ENCODE measurements at regions not wholly inside any gene's neighbourhood (a gene's known extent, or its start where the extent isn't known, plus 50 kb on each side); places are given as distances from the start of the nearest gene placed in this dataset.
A peak's percentile ranks its signal among the peaks of the same experiment; 100 is the strongest.

GRCh38 chr11:92875473-92875872 is 94.0 kb upstream of the MTNR1B start:
- no peak for DNase-seq (ENCODE audit: low spot score)
- TF ChIP-seq, protein P1, sequence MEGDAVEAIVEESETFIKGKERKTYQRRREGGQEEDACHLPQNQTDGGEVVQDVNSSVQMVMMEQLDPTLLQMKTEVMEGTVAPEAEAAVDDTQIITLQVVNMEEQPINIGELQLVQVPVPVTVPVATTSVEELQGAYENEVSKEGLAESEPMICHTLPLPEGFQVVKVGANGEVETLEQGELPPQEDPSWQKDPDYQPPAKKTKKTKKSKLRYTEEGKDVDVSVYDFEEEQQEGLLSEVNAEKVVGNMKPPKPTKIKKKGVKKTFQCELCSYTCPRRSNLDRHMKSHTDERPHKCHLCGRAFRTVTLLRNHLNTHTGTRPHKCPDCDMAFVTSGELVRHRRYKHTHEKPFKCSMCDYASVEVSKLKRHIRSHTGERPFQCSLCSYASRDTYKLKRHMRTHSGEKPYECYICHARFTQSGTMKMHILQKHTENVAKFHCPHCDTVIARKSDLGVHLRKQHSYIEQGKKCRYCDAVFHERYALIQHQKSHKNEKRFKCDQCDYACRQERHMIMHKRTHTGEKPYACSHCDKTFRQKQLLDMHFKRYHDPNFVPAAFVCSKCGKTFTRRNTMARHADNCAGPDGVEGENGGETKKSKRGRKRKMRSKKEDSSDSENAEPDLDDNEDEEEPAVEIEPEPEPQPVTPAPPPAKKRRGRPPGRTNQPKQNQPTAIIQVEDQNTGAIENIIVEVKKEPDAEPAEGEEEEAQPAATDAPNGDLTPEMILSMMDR (IDR thresholded peaks at IDR 0.05; ENCODE audit: extremely low read depth, missing control alignments) = no peak

DNA sequence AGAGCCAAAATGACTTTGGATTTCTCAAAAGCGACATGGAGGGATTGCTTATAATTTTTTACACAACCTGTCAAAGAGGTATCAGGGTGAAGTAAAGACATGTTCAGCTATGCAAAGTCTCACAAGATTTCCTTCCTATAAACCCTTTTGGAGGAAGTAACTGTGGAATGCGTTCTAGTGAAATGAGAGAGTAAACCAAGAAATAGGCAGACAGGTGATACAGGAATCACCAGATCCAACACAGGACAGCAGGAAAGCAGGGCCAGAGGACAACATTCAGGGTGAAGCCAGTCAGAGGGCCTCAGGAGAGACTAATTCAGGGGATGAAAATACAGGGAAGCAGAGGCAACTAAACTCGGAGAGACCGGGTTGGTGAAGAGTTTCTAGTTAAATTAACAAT is 90.4 kb upstream of the MTNR1B start:
- DNase-seq (ENCODE audit: low spot score) = no peak
- TF ChIP-seq, protein P1 (IDR thresholded peaks at IDR 0.05; ENCODE audit: extremely low read depth, missing control alignments) = no peak

DNA sequence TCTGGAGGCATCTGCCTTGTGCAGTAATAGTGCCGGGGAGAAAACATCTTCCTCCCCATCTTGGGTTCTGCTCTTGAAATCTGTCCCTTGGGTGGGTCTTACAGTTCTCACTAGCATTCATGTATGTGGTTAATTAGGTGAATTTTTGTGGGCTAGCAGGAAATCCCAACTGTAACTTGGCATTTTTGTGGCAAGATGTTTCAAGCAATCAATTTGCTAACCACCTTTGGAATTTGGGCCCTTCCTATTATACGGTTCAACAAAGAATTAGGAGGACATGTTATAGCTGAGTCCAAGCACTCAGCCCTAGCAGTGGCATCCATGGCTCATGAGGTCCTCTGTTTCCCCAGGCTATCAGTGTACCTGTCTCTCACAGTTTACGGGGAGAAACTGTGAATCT is 89.1 kb upstream of the MTNR1B start:
- DNase-seq (ENCODE audit: low spot score) = no peak
- TF ChIP-seq, protein P1 (IDR thresholded peaks at IDR 0.05; ENCODE audit: extremely low read depth, missing control alignments) = no peak

DNA sequence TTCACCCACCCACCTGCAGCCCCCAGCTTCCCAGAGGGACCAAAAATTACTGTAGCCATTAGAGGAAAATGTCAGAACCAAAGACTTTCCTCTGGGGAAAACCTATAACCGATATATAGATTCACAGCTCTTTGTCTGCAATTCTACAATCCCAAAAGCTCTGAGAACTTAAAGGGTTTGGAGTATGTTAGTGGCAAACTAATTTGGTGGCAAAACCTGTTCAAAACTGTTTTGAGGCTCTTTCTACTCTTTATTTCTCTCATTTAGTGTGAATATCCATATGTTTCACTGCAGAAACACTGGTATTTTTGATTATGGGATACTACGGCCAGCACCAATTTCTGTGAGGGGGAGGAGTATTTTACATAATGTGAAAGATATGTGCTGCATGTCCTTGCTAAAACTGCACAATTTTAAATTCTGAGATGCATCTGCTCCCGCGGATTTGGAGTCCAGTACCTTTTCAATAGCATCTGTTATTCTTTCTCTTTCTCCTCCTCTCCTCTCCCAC is 87.5 kb upstream of the MTNR1B start:
- no peak for DNase-seq (ENCODE audit: low spot score)
- TF ChIP-seq, protein P1 (IDR thresholded peaks at IDR 0.05; ENCODE audit: extremely low read depth, missing control alignments) = no peak

DNA sequence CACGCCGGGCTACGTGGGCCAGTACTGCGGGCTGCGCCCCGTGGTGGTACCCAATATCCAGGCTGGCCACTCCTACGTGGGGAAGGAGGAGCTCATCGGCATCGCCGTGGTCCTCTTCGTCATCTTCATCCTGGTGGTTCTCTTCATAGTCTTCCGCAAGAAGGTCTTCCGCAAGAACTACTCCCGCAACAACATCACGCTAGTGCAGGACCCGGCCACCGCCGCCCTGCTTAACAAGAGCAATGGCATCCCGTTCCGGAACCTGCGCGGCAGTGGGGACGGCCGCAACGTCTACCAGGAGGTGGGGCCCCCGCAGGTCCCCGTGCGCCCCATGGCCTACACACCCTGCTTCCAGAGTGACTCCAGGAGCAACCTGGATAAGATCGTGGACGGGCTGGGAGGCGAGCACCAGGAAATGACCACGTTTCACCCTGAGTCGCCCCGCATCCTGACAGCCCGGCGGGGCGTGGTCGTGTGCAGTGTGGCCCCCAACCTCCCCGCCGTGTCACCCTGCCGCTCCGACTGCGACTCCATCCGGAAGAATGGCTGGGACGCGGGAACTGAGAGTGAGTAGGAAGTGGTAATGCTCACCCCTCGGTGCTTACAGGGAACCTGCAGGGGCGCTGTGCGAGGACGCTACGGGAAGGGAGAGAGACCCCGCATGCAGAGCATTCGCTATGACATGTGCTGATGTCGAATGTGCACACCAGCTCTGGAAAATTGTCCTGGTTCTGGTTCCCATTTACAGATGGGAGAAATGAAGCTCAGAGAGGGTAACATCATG is 86.4 kb upstream of the MTNR1B start:
- TF ChIP-seq, protein P1 (IDR thresholded peaks at IDR 0.05; ENCODE audit: extremely low read depth, missing control alignments) = no peak

DNA sequence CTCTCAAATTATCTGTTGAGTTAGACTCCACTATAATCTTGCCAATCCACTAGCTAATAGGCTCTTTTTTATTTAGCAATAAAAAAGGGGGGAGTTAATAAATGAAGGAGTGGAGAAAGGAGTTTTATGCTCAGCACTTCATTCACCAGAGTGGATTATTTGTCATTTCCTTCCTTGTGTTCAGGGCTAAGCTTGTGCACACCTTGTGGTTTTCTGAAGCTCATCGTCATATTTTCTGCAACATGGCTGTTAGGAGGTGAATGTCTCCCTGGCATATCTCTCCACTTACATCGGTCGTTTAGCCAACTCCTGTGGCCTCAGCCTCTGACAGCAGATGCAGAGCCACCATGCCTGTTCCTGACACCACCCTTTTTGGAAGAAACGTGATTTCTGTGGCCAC is 83.9 kb upstream of the MTNR1B start:
- DNase-seq (ENCODE audit: low spot score) = no peak
- TF ChIP-seq, protein P1 (IDR thresholded peaks at IDR 0.05; ENCODE audit: extremely low read depth, missing control alignments) = no peak

More for the DNA sequence above, 86.4 kb upstream of the MTNR1B start:
- no peak for DNase-seq (ENCODE audit: low spot score)

DNA sequence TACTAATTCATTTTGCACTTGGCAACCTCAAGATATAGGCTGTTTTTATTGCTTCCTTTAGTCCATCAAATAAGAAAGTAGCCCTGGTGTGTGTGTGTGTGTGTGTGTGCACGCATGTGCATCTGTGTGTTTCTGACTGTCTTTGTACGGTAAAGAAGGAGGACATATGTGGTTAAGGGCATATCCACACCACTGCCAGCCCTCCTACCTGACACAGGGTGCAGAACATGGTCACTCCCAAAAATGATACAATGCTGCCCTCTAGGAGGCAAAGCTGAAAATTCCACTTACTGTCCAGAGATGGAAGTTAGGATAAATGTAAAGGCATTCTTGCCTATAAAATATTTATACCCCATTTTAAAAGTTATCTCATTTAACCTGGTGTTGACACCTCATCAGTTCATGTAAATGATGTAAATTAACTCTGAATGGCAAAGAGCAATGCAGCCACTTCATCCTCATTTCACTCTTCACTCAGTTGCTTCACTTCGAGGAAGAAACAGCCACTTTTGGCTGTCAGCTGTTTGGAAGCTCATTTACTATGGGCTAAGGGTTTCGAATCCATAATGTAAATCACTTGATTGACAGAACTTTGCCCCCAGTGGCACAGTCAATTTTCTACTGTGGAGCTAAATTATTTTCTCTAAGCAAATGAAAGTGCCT is 83.1 kb upstream of the MTNR1B start:
- TF ChIP-seq, protein P1 (IDR thresholded peaks at IDR 0.05; ENCODE audit: extremely low read depth, missing control alignments) = peak; percentile 45
- DNase-seq (ENCODE audit: low spot score) = peak; percentile 74
